Lung (tissue), 11 donors: ENCODE measurements at regions not wholly inside any gene's neighbourhood (a gene's known extent, or its start where the extent isn't known, plus 50 kb on each side); places are given as distances from the start of the nearest gene placed in this dataset.

Experiments
- ATAC-seq: fragments of 200-7000 bp; cut with Tn5 transposase; one replicate; pipeline ENCODE4 v1.9.1; 2020; ENCODE audit warnings: moderate number of reproducible peaks; ENCODE audit not compliant: insufficient read depth, low FRiP score
- DNase-seq, 3 donors: peaks; one replicate each; pipeline ENCODE4 v3.0.0-alpha.2; 2013 to 2017
- H3K27ac ChIP-seq, 2 donors: one replicate each; pipeline ENCODE4 v1.5.1; 2013; ENCODE audit warnings: mild to moderate bottlenecking in 2 of 2, moderate library complexity in 2 of 2, control low read depth in 1 of 2, inconsistent platforms in 1 of 2, low read depth in 1 of 2, low read length in 1 of 2
- H3K27me3 ChIP-seq, 3 donors: one replicate each; pipeline ENCODE4 v1.5.1; 2013; ENCODE audit warnings: low read length in 2 of 3; ENCODE audit not compliant: control insufficient read depth in 3 of 3, insufficient read depth in 3 of 3
- H3K36me3 ChIP-seq, 4 donors: one replicate each; pipeline ENCODE4 v1.5.1; 2013; ENCODE audit warnings: low read length in 4 of 4, mild to moderate bottlenecking in 1 of 4, moderate library complexity in 1 of 4; ENCODE audit not compliant: control insufficient read depth in 4 of 4, insufficient read depth in 4 of 4
- H3K4me1 ChIP-seq, 5 donors: one replicate each; pipeline ENCODE4 v1.5.1; 2013; ENCODE audit warnings: low read length in 5 of 5, mild to moderate bottlenecking in 2 of 5, moderate library complexity in 1 of 5; ENCODE audit not compliant: control insufficient read depth in 5 of 5, insufficient read depth in 5 of 5
- H3K4me3 ChIP-seq: one replicate; pipeline ENCODE4 v1.5.1; 2013; ENCODE audit warnings: mild to moderate bottlenecking, control low read depth, moderate library complexity
- H3K9ac ChIP-seq, 2 donors: one replicate each; pipeline ENCODE4 v1.5.1; 2013; ENCODE audit warnings: low read length in 2 of 2, control low read depth in 1 of 2; ENCODE audit not compliant: insufficient read depth in 1 of 2
- H3K9me3 ChIP-seq, 4 donors: one replicate each; pipeline ENCODE4 v1.5.1; 2013; ENCODE audit warnings: low read length in 3 of 4, mild to moderate bottlenecking in 1 of 4, moderate library complexity in 1 of 4; ENCODE audit not compliant: control insufficient read depth in 4 of 4, insufficient read depth in 3 of 4
- CTCF ChIP-seq: IDR thresholded peaks from 2 replicates; pipeline ENCODE4 v1.5.1; 2012; ENCODE audit warnings: mild to moderate bottlenecking; ENCODE audit errors: control extremely low read depth, extremely low read depth
- WGBS, 2 donors: extraction: QIAGEN DNeasy Blood & Tissue Kit; methylation state at CpG; one replicate each; pipeline ENCODE4 v1.1.7; 2013; 5-methylcytosine and 5-hydroxymethylcytosine counted together
- donor health status: control.
- donor health status: control.
- donor health status: Bipolar disorder and iron deficiency.
- donor health status: healthy.
- donor health status: DM: yes; HTN: yes; CAD: no.

- no peak for TF ChIP-seq CTCF
- no peak overlapping the region for H3K4me3 ChIP-seq
- 95 to 97% methylated on average over 11 to 12 of the region's 12 CpGs for WGBS, 2 donors
- DNase-seq (no peak), ATAC-seq (no peak)
- no peaks in the 10 kb centered on the region for H3K36me3 ChIP-seq
- no peak overlapping the region for H3K27ac ChIP-seq
- peaks cover 0 to 28% (median 8%) of the 10 kb centered on the region in 5 donors for H3K4me1 ChIP-seq
- no peaks in the 10 kb centered on the region for H3K9me3 ChIP-seq
- H3K27me3 ChIP-seq: no peaks in the 10 kb centered on the region
- H3K9ac ChIP-seq: no peak overlapping the region
These were observed 66.3 kb downstream of the RRM2 start for GRCh38 chr2:10188729-10189305.

- no peaks in the 10 kb centered on the region for H3K27me3 ChIP-seq
- no peak overlapping the region for H3K27ac ChIP-seq
- no peak for TF ChIP-seq CTCF
- ATAC-seq: no peak
- 96 to 98% methylated on average over 3 of the region's 3 CpGs for WGBS, 2 donors
- no peak overlapping the region for H3K4me3 ChIP-seq
- H3K36me3 ChIP-seq: no peaks in the 10 kb centered on the region
- no peaks in the 10 kb centered on the region for H3K9me3 ChIP-seq
- peaks cover 0 to 26% (median 5%) of the 10 kb centered on the region in 5 donors for H3K4me1 ChIP-seq
- H3K9ac ChIP-seq: no peak overlapping the region
- DNase-seq: no peak
These were observed 67.7 kb downstream of the RRM2 start for GRCh38 chr2:10190255-10190654.

DNA sequence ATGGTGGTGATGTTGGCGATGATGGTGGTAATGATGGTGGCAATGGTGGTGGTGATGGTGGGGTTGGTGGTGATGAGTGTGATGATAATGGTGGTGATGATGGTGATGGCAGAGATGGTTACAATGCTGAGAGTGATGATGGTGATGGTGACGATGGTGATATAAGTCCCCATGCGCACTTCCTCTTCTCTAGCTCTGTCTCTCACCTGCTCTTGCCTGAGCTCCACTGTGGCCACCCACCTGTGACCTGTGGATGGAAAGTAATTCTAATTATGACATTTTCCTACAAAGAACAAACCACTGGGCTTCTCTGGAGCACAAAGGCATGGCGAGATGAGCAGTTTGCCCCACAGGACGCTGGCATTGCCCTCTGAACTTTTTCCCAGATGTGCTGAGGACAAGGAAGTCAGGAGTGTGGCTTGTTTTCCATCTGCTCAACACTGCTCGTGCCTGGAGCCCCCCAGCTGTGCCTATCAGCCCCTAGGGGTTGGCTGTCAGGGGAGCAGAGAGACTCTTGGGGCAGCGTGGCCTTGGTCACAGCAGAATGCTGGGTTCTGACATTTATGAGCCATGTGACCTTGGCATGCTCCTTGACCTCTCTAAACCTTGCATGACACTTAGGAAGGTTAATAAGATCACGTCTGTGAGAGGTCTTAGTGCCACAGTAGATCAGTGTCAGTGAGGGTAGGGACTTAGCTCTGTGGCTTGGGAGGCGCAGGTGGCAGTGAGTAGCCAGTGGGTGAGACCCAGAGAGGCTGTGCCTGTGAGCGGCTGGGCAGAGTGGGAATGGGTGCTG lies 68.4 kb downstream of the RRM2 start:
- no peaks in the 10 kb centered on the region for H3K9me3 ChIP-seq
- no peak for ATAC-seq
- no peaks in the 10 kb centered on the region for H3K27me3 ChIP-seq
- peaks cover 0 to 26% (median 5%) of the 10 kb centered on the region in 5 donors for H3K4me1 ChIP-seq
- no peak overlapping the region for H3K27ac ChIP-seq
- no peaks in the 10 kb centered on the region for H3K36me3 ChIP-seq
- 86 to 90% methylated on average over 10 of the region's 10 CpGs for WGBS, 2 donors
- H3K9ac ChIP-seq: no peak overlapping the region
- H3K4me3 ChIP-seq: no peak overlapping the region
- DNase-seq: no peak
- no peak for TF ChIP-seq CTCF
